SK-N-SH treated with all-trans-retinoic acid at 6 μM for 48 hours (cell line): ENCODE measurements at regions not wholly inside any gene's neighbourhood (a gene's known extent, or its start where the extent isn't known, plus 50 kb on each side); places are given as distances from the start of the nearest gene placed in this dataset.

Experiments used
- GLIS3 ChIP-seq: fragments of 250-450 bp; sonication (Bioruptor Pico); IDR thresholded peaks from 2 replicates; pipeline ENCODE4 v1.5.0; 2020; ENCODE audit warnings: mild to moderate bottlenecking, moderate library complexity
- PPARA ChIP-seq: fragments of 250-450 bp; sonication (Bioruptor Pico); IDR thresholded peaks from 2 replicates; pipeline ENCODE4 v1.5.0; 2020; ENCODE audit warnings: mild to moderate bottlenecking, borderline replicate concordance
- ZC3H10 ChIP-seq: fragments of 250-450 bp; sonication (Bioruptor Pico); IDR thresholded peaks from 2 replicates; pipeline ENCODE4 v1.5.1; 2021; ENCODE audit warnings: mild to moderate bottlenecking, moderate library complexity
- ZFP3 ChIP-seq: fragments of 250-450 bp; sonication (Bioruptor Pico); IDR thresholded peaks from 2 replicates; pipeline ENCODE4 v1.5.0; 2020; ENCODE audit warnings: mild to moderate bottlenecking, moderate library complexity
- ZFP30 ChIP-seq: fragments of 450-650 bp; formaldehyde crosslinking; IDR thresholded peaks from 2 replicates; pipeline ENCODE4 v1.5.0; 2022; ENCODE audit warnings: mild to moderate bottlenecking, moderate library complexity
- ZNF70 ChIP-seq: fragments of 450-650 bp; formaldehyde crosslinking; IDR thresholded peaks from 2 replicates; pipeline ENCODE4 v1.5.0; 2020; ENCODE audit warnings: mild to moderate bottlenecking, moderate library complexity
- TF ChIP-seq, protein P1 (sequence below): fragments of 250-450 bp; sonication (Bioruptor Pico); IDR thresholded peaks from 2 replicates; pipeline ENCODE4 v1.5.1; 2021; ENCODE audit warnings: mild to moderate bottlenecking, moderate library complexity
- TF ChIP-seq, protein P2 (sequence below): fragments of 250-450 bp; sonication (Bioruptor Pico); IDR thresholded peaks from 2 replicates; pipeline ENCODE4 v1.8.0; 2020; ENCODE audit warnings: mild to moderate bottlenecking, moderate library complexity, borderline replicate concordance

DNA sequence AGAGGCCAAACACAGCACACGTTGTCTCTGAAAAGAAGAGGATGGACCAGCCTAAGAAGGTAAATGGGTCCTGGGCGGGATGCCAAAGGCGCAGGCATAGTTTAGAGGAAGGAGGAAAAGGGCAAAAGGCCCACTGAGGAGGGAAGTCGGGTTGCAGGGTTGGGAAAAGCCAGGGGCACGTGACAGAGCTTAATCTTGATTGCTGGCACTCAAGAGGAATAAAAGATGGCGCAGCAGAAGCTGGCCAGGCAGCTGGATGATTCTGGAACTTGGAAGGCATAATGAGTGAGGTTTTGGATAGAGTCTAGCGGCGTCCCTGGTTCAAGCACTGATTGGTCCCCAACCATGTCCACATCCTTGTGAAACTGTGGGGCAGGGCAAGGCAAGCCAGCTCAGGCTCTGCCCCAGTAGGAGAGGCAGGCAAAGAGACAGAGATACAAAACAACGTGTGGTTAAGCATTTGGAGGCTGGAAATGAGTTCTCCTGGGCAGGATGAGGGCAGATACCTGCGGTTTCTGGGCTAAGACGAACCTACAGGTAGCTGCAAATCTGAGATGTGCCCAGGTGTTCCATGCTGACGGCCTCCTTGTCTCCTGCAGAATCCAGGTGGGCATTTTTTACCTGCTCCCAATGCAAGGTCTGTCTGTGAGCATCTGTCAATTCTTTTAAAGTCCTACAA, 52.7 kb upstream of the CIBAR2 start:
- TF ChIP-seq, protein P1, sequence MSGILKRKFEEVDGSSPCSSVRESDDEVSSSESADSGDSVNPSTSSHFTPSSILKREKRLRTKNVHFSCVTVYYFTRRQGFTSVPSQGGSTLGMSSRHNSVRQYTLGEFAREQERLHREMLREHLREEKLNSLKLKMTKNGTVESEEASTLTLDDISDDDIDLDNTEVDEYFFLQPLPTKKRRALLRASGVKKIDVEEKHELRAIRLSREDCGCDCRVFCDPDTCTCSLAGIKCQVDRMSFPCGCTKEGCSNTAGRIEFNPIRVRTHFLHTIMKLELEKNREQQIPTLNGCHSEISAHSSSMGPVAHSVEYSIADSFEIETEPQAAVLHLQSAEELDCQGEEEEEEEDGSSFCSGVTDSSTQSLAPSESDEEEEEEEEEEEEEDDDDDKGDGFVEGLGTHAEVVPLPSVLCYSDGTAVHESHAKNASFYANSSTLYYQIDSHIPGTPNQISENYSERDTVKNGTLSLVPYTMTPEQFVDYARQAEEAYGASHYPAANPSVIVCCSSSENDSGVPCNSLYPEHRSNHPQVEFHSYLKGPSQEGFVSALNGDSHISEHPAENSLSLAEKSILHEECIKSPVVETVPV, result no peak
- TF ChIP-seq, protein P2, sequence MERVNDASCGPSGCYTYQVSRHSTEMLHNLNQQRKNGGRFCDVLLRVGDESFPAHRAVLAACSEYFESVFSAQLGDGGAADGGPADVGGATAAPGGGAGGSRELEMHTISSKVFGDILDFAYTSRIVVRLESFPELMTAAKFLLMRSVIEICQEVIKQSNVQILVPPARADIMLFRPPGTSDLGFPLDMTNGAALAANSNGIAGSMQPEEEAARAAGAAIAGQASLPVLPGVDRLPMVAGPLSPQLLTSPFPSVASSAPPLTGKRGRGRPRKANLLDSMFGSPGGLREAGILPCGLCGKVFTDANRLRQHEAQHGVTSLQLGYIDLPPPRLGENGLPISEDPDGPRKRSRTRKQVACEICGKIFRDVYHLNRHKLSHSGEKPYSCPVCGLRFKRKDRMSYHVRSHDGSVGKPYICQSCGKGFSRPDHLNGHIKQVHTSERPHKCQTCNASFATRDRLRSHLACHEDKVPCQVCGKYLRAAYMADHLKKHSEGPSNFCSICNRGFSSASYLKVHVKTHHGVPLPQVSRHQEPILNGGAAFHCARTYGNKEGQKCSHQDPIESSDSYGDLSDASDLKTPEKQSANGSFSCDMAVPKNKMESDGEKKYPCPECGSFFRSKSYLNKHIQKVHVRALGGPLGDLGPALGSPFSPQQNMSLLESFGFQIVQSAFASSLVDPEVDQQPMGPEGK (CRISPR knock-in tag), result no peak
- TF ChIP-seq ZFP3 (CRISPR knock-in tag) (no peak), ZFP30 (CRISPR knock-in tag) (no peak), PPARA (no peak), ZNF70 (CRISPR knock-in tag) (no peak), GLIS3 (no peak), ZC3H10 (no peak)
